Coronary artery (tissue), 2 donors: ENCODE measurements at regions not wholly inside any gene's neighbourhood (a gene's known extent, or its start where the extent isn't known, plus 50 kb on each side); places are given as distances from the start of the nearest gene placed in this dataset.

ENCODE experiments used
- DNase-seq: peaks from one replicate; pipeline ENCODE4 v3.0.0-alpha.2; 2017; ENCODE audit warnings: low spot score
- H3K27ac ChIP-seq, 2 donors: fragments of 200-600 bp; sonication (generic); one replicate each; pipeline ENCODE4 v1.5.1; 2016 to 2019
- H3K4me3 ChIP-seq: fragments of 200-600 bp; sonication (generic); 2 replicates; pipeline ENCODE4 v1.5.1; 2016; ENCODE audit warnings: mild to moderate bottlenecking, moderate library complexity
- CTCF ChIP-seq: fragments of 200-600 bp; sonication (generic); IDR thresholded peaks from one replicate; pipeline ENCODE4 v1.5.1; 2019; ENCODE audit warnings: antibody characterized with exemption

- no peak for DNase-seq
- Histone ChIP-seq H3K4me3 (no peak overlapping the region), H3K27ac (no peak overlapping the region)
- no peak for TF ChIP-seq CTCF
These were observed 838.9 kb downstream of the USP25 start for GRCh38 chr21:16568661-16569060.

- no peak overlapping the region for H3K27ac ChIP-seq
- no peak overlapping the region for H3K4me3 ChIP-seq
- no peak for TF ChIP-seq CTCF
- no peak for DNase-seq
These were observed 839.9 kb downstream of the USP25 start for GRCh38 chr21:16569679-16570078.

- no peak for DNase-seq
- no peak for TF ChIP-seq CTCF
- H3K27ac ChIP-seq = no peak overlapping the region
- no peak overlapping the region for H3K4me3 ChIP-seq
These were observed 840.4 kb downstream of the USP25 start for GRCh38 chr21:16570171-16570570.

GRCh38 chr21:16570856-16571255, 841.1 kb downstream of the USP25 start:
- DNase-seq = no peak
- Histone ChIP-seq H3K4me3 (no peak overlapping the region), H3K27ac (no peak overlapping the region)
- no peak for TF ChIP-seq CTCF

- no peak for DNase-seq
- H3K4me3 ChIP-seq = no peak overlapping the region
- no peak overlapping the region for H3K27ac ChIP-seq
- TF ChIP-seq CTCF = no peak
These were observed 841.8 kb downstream of the USP25 start for GRCh38 chr21:16571594-16571993.

- no peak overlapping the region for H3K4me3 ChIP-seq
- H3K27ac ChIP-seq = no peak overlapping the region
- no peak for DNase-seq
- TF ChIP-seq CTCF = no peak
These were observed 842.2 kb downstream of the USP25 start for GRCh38 chr21:16572032-16572431.

GRCh38 chr21:16573578-16573977, 843.8 kb downstream of the USP25 start:
- no peak overlapping the region for H3K27ac ChIP-seq
- no peak for TF ChIP-seq CTCF

More at GRCh38 chr21:16573578-16573977, 843.8 kb downstream of the USP25 start:
- no peak for DNase-seq
- no peak overlapping the region for H3K4me3 ChIP-seq
